KMS-11 (cell line): ENCODE measurements at regions not wholly inside any gene's neighbourhood (a gene's known extent, or its start where the extent isn't known, plus 50 kb on each side); places are given as distances from the start of the nearest gene placed in this dataset.

Experiments used
- H2AFZ ChIP-seq: fragments of 200-600 bp; sonication (generic); 2 replicates; pipeline ENCODE4 v1.6.1; 2016; ENCODE audit warnings: antibody characterized with exemption, mixed run types, low read depth
- H3K27ac ChIP-seq: fragments of 200-600 bp; sonication (generic); 2 replicates; pipeline ENCODE4 v1.6.1; 2016; ENCODE audit warnings: mild to moderate bottlenecking, mixed run types
- H3K27me3 ChIP-seq: fragments of 200-600 bp; sonication (generic); 2 replicates; pipeline ENCODE4 v1.6.1; 2017; ENCODE audit warnings: mild to moderate bottlenecking, low read depth, mixed run types, moderate library complexity; ENCODE audit not compliant: insufficient read depth
- H3K36me3 ChIP-seq: fragments of 200-600 bp; sonication (generic); 2 replicates; pipeline ENCODE4 v1.6.1; 2017; ENCODE audit warnings: mild to moderate bottlenecking, mixed run types; ENCODE audit not compliant: insufficient read depth
- H3K4me1 ChIP-seq: fragments of 200-600 bp; sonication (generic); 2 replicates; pipeline ENCODE4 v1.6.1; 2016; ENCODE audit warnings: mild to moderate bottlenecking, low read depth, mixed run types; ENCODE audit not compliant: poor library complexity, severe bottlenecking
- H3K4me2 ChIP-seq: fragments of 200-600 bp; sonication (generic); 2 replicates; pipeline ENCODE4 v1.7.0; 2016; ENCODE audit warnings: mild to moderate bottlenecking, mixed run types
- H3K4me3 ChIP-seq: fragments of 200-600 bp; sonication (generic); IDR thresholded peaks from 2 replicates; pipeline ENCODE4 v1.6.1; 2017; ENCODE audit warnings: low read depth, low read length, mixed read lengths; ENCODE audit not compliant: insufficient read depth
- H3K79me2 ChIP-seq: fragments of 200-600 bp; sonication (generic); 2 replicates; pipeline ENCODE4 v1.6.1; 2016; ENCODE audit warnings: low read depth, mixed run types; ENCODE audit not compliant: insufficient read depth
- H3K9ac ChIP-seq: fragments of 200-600 bp; sonication (generic); 2 replicates; pipeline ENCODE4 v1.6.1; 2016; ENCODE audit warnings: mild to moderate bottlenecking, mixed run types
- H4K20me1 ChIP-seq: fragments of 200-600 bp; sonication (generic); 2 replicates; pipeline ENCODE4 v1.6.1; 2016; ENCODE audit warnings: mild to moderate bottlenecking, mixed run types; ENCODE audit not compliant: insufficient read depth
- CTCF ChIP-seq: fragments of 200-600 bp; sonication (generic); conservative IDR thresholded peaks from 2 replicates; pipeline ENCODE4 v1.6.1; 2017; ENCODE audit warnings: low read depth, mild to moderate bottlenecking, antibody characterized with exemption, low read length, moderate library complexity, mixed read lengths

- no peaks in the 10 kb centered on the region for H3K27me3 ChIP-seq
- H4K20me1 ChIP-seq, result no peaks in the 10 kb centered on the region
- no peaks in the 10 kb centered on the region for H3K36me3 ChIP-seq
- peaks cover 9% of the 10 kb centered on the region for H3K4me1 ChIP-seq
- H3K4me2 ChIP-seq, result no peak overlapping the region
- no peak overlapping the region for H3K9ac ChIP-seq
- H2AFZ ChIP-seq, result no peak overlapping the region
- no peaks in the 10 kb centered on the region for H3K79me2 ChIP-seq
- no peak overlapping the region for H3K4me3 ChIP-seq
- no peak for TF ChIP-seq CTCF
- H3K27ac ChIP-seq, result no peak overlapping the region
Observed at GRCh38 chr2:195316486-195316885, 340.5 kb upstream of the SLC39A10 start.

GRCh38 chr2:195313962-195314361 lies 343.1 kb upstream of the SLC39A10 start:
- no peak overlapping the region for H3K27ac ChIP-seq
- H4K20me1 ChIP-seq, result no peaks in the 10 kb centered on the region
- H3K4me1 ChIP-seq, result peaks cover 9% of the 10 kb centered on the region

DNA sequence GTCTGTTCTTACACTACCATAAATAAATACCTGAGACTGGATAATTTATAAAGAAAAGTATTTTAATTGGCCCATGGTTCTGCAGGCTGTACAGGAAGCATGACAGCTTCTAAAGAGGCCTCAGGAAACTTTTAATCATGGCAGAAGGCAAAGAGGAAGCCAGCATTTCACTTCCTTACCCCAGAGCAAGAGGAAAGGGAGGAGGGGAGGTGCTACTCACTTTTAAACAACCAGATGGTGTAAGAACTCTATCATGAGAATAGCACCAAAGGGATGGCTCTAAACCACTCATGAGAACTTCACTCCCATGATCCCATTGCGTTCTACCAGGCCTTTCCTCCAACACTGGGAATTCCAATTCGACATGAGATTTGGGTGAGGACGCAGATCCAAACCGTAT lies 344.4 kb upstream of the SLC39A10 start:
- H3K4me1 ChIP-seq, result no peaks in the 10 kb centered on the region
- no peak overlapping the region for H2AFZ ChIP-seq
- no peaks in the 10 kb centered on the region for H3K36me3 ChIP-seq
- H3K79me2 ChIP-seq, result no peaks in the 10 kb centered on the region
- no peak overlapping the region for H3K4me3 ChIP-seq
- H3K4me2 ChIP-seq, result no peak overlapping the region
- no peak overlapping the region for H3K27ac ChIP-seq
- TF ChIP-seq CTCF, result no peak
- no peak overlapping the region for H3K9ac ChIP-seq
- H3K27me3 ChIP-seq, result no peaks in the 10 kb centered on the region
- no peaks in the 10 kb centered on the region for H4K20me1 ChIP-seq

More at GRCh38 chr2:195313962-195314361, 343.1 kb upstream of the SLC39A10 start:
- no peak for TF ChIP-seq CTCF
- Histone ChIP-seq H2AFZ (no peak overlapping the region), H3K36me3 (no peaks in the 10 kb centered on the region), H3K9ac (no peak overlapping the region), H3K27me3 (no peaks in the 10 kb centered on the region), H3K4me3 (no peak overlapping the region), H3K79me2 (no peaks in the 10 kb centered on the region), H3K4me2 (no peak overlapping the region)

DNA sequence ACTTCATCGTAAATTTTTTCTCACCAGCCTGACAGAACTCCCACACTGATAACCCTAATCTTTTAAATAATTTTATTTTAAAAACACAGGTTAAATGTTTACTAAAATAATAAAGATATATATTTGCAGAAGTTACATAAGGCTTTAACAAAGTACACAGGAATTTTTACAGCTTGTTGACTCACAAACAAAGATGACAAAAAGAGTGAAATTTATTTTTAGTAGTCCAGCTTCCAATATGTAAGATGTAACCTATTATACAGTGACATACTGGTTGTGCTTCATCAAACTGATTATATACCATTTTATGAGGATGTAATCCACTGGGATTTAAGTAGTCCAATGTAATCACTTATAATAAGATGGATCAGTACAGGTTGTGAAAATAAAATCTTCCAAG lies 348.9 kb upstream of the SLC39A10 start:
- no peak for TF ChIP-seq CTCF
- Histone ChIP-seq H2AFZ (no peak overlapping the region), H3K9ac (no peak overlapping the region), H3K79me2 (no peaks in the 10 kb centered on the region), H3K4me2 (no peak overlapping the region), H3K36me3 (no peaks in the 10 kb centered on the region), H3K27ac (no peak overlapping the region), H3K27me3 (no peaks in the 10 kb centered on the region), H3K4me3 (no peak overlapping the region), H4K20me1 (no peaks in the 10 kb centered on the region), H3K4me1 (no peaks in the 10 kb centered on the region)
